ENCODE measurements at regions not wholly inside any gene's neighbourhood (a gene's known extent, or its start where the extent isn't known, plus 50 kb on each side); places are given as distances from the start of the nearest gene placed in this dataset.

GRCh38 chr14:58697930-58698642 lies 60.3 kb downstream of the DACT1 start:
- DNase-seq (no peak), ATAC-seq (peak; percentile 94)
- intact Hi-C loops (cut with DNase I, micrococcal nuclease): no loop called here

GRCh38 chr14:58699681-58700205 lies 62.0 kb downstream of the DACT1 start:
- DNase-seq (no peak), ATAC-seq (no peak)
- intact Hi-C loops (cut with DNase I, micrococcal nuclease): no loop called here

- DNase-seq (no peak), ATAC-seq (no peak)
- intact Hi-C loops (cut with DNase I, micrococcal nuclease): no loop called here
Observed at GRCh38 chr14:58701156-58701555, 63.4 kb downstream of the DACT1 start.

GRCh38 chr14:58701604-58702003 lies 63.8 kb downstream of the DACT1 start:
- ATAC-seq: no peak
- intact Hi-C loops (cut with DNase I, micrococcal nuclease): no loop called here
- DNase-seq: no peak

- intact Hi-C loops (cut with DNase I, micrococcal nuclease): no loop called here
- no peak for ATAC-seq
Observed at GRCh38 chr14:58702441-58703160, 64.8 kb downstream of the DACT1 start.

GRCh38 chr14:58703161-58703506 lies 65.4 kb downstream of the DACT1 start:
- intact Hi-C loops (cut with DNase I, micrococcal nuclease): no loop called here
- ATAC-seq (peak; percentile 85), DNase-seq (peak; percentile 34 to 62)

More at GRCh38 chr14:58702441-58703160, 64.8 kb downstream of the DACT1 start:
- DNase-seq: no peak

- no peak for ATAC-seq
- intact Hi-C loops (cut with DNase I, micrococcal nuclease): no loop called here
- DNase-seq: no peak
Observed at GRCh38 chr14:58705066-58705465, 67.3 kb downstream of the DACT1 start.

- intact Hi-C loops (cut with DNase I, micrococcal nuclease): no loop called here
- ATAC-seq: no peak
Observed at GRCh38 chr14:58707949-58708348, 70.2 kb downstream of the DACT1 start.

GRCh38 chr14:58709949-58710348 lies 72.2 kb downstream of the DACT1 start:
- intact Hi-C loops (cut with DNase I, micrococcal nuclease): no loop called here
- ATAC-seq (no peak), DNase-seq (no peak)

More at GRCh38 chr14:58707949-58708348, 70.2 kb downstream of the DACT1 start:
- no peak for DNase-seq

- DNase-seq (no peak), ATAC-seq (no peak)
- intact Hi-C loops (cut with DNase I, micrococcal nuclease): no loop called here
Observed at GRCh38 chr14:58711382-58711781, 73.6 kb downstream of the DACT1 start.

GRCh38 chr14:58712357-58712756 lies 74.6 kb downstream of the DACT1 start:
- no peak for DNase-seq
- intact Hi-C loops (cut with DNase I, micrococcal nuclease): no loop called here
- no peak for ATAC-seq

- no peak for ATAC-seq
- intact Hi-C loops (cut with DNase I, micrococcal nuclease): no loop called here
- DNase-seq: no peak
Observed at GRCh38 chr14:58713677-58714076, 75.9 kb downstream of the DACT1 start.

GRCh38 chr14:58716706-58717105 lies 78.9 kb downstream of the DACT1 start:
- DNase-seq (no peak), ATAC-seq (no peak)
- intact Hi-C loops (cut with DNase I, micrococcal nuclease): no loop called here

- DNase-seq (no peak), ATAC-seq (no peak)
- intact Hi-C loops (cut with DNase I, micrococcal nuclease): no loop called here
Observed at GRCh38 chr14:58717211-58717610, 79.4 kb downstream of the DACT1 start.

GRCh38 chr14:58717813-58718212 lies 80.1 kb downstream of the DACT1 start:
- ATAC-seq (no peak), DNase-seq (no peak)
- intact Hi-C loops (cut with DNase I, micrococcal nuclease): no loop called here

- no peak for DNase-seq
- no peak for ATAC-seq
- intact Hi-C loops (cut with DNase I, micrococcal nuclease): no loop called here
Observed at GRCh38 chr14:58718226-58719205, 80.8 kb downstream of the DACT1 start.

GRCh38 chr14:58721723-58722122 lies 84.0 kb downstream of the DACT1 start:
- ATAC-seq (no peak), DNase-seq (no peak)
- intact Hi-C loops (cut with DNase I, micrococcal nuclease): no loop called here

- intact Hi-C loops (cut with DNase I, micrococcal nuclease): no loop called here
- ATAC-seq (no peak), DNase-seq (no peak)
Observed at GRCh38 chr14:58722441-58722840, 84.7 kb downstream of the DACT1 start.

GRCh38 chr14:58724206-58724605 lies 86.4 kb downstream of the DACT1 start:
- ATAC-seq: no peak
- intact Hi-C loops (cut with DNase I, micrococcal nuclease): no loop called here

More at GRCh38 chr14:58724206-58724605, 86.4 kb downstream of the DACT1 start:
- no peak for DNase-seq

Measured in left colon (tissue), 2 donors.